Renal cortical epithelial cell (primary cell): ENCODE measurements at regions not wholly inside any gene's neighbourhood (a gene's known extent, or its start where the extent isn't known, plus 50 kb on each side); places are given as distances from the start of the nearest gene placed in this dataset.
"Not testable (repeated sequence)": the region's sequence is repeated elsewhere in the genome, so short reads cannot be mapped to it uniquely, and the experiment has no call there.

Source experiments
- DNase-seq: peaks from one replicate; pipeline ENCODE4 v3.0.0-alpha.2; 2011; ENCODE audit warnings: low read depth

DNA sequence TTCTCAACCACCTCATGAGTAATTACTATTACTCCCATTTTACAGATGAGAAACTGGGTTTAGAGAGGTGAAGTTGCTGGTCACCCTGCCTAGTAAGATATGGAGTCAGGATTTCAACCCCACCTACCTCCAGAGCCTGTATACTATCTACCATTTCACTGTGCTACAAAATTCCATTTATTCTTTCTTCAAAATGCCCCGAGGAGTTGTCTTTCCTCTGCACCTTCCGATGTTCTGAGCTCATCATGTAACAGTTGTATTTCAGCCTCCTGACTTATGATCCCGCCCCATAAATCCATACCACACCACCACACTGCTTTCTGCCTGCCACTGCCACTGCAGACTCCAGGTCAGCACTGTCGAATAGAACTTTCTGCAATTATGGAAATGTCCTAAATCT, 71.3 kb upstream of the SLC25A36 start:
- no peak for DNase-seq

DNA sequence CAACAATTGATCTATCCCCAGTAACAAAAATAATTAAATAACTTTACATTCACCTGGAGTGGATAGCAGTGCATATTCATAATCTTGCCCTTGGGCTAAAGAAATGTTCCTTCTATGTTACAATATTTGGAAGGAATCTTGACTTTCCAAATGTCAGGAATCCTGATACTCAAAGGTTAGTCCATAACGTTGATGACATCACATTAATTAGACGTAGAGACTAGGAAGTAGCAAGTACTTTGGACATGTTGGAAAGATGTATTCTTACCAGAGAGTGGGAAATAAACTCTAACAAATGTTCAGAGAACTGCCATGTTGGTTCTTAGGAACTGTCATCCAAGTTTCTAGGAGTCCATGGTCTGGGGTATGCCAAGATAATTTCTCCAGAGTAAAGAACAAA, 70.6 kb upstream of the SLC25A36 start:
- no peak for DNase-seq

DNA sequence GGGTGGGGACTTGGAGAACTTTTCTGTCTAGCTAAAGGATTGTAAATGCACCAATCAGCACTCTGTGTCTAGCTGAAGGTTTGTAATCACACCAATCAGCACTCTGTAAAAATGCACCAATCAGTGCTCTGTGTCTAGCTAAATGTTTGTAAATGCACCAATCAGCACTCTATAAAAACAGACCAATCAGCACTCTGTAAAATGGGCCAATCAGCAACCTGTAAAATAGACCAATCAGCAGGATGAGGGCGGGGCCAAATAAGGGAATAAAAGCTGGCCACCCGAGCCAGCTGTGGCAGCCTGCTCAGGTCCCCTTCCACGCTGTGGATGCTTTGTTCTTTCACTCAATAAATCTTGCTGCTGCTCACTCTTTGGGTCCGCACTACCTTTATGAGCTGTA, 69.5 kb upstream of the SLC25A36 start:
- not testable (repeated sequence) for DNase-seq

DNA sequence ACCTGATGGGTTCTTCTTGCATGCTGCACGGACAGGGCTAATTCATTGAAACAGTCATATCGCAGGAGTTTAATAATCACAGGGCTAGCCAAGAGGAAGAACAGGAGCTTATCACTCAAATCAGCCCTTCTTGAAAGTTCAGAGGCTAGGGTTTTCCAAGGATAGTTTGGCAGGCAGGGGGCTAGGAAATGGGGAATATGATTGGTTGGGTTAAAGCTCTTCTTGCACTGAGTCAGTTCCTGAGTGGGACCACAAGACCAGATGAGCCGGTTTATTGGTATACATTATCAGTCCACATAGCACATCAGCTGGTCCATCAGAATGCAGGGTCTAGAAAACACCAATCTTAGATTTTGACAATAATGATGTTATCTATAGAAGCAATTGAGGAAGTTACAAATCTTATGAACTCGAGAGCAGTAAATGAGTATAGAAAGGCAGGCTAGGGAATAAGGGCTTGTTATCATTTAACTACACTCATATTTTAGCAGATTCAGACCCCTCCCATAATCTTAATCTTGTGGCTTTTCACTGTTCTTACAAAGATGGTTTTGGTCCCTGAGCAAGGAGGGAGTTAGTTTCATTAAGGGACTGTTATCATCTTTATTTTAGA, 58.1 kb upstream of the SLC25A36 start:
- no peak for DNase-seq

DNA sequence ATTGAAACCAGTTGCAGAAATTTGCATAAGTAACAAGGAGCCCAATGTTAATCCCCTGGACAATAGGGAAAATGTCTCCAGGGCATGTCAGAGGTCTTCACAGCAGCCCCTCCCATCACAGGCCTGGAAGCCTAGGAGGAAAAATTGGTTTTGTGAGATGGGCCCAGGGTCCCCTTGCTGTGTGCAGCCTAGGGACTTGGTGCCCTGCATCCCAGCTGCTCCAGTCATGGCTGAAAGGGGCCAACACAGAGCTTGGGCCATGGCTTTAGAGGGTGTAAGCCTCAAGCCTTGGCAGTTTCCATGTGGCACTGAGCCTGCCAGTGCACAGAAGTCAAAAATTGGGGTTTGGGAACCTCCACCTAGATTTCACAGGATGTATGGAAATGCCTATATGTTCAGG, 55.9 kb upstream of the SLC25A36 start:
- not testable (repeated sequence) for DNase-seq
